BJ (cell line): ENCODE measurements at regions not wholly inside any gene's neighbourhood (a gene's known extent, or its start where the extent isn't known, plus 50 kb on each side); places are given as distances from the start of the nearest gene placed in this dataset.

ENCODE experiments used
- CTCF ChIA-PET: fragments of 350-600 bp; formaldehyde crosslinking; extraction: SDS; loops from one replicate; lab custom pipeline; 2021; ENCODE audit warnings: antibody characterized with exemption, inconsistent platforms; lab: Yijun Ruan, JAX
- POLR2A ChIA-PET: fragments of 300-600 bp; sonication (Branson Sonifier 250); formaldehyde crosslinking; extraction: SDS; loops from one replicate; lab custom pipeline; 2021; ENCODE audit warnings: antibody characterized with exemption; lab: Charles Lee
- DNase-seq: peaks from one replicate; pipeline ENCODE4 v3.0.0-alpha.2; 2011; ENCODE audit warnings: low read depth
- H3K27me3 ChIP-seq: 2 replicates; pipeline ENCODE4 v1.6.0; 2011; ENCODE audit warnings: low read length; ENCODE audit not compliant: control insufficient read depth, insufficient read depth
- H3K36me3 ChIP-seq: 2 replicates; pipeline ENCODE4 v1.5.1; 2011; ENCODE audit warnings: low read length; ENCODE audit not compliant: control insufficient read depth, insufficient read depth
- H3K4me3 ChIP-seq: 2 replicates; pipeline ENCODE4 v1.5.1; 2011; ENCODE audit warnings: low read depth, mild to moderate bottlenecking, control low read depth, low read length
- TF ChIP-seq, protein P1 (sequence below): IDR thresholded peaks from 2 replicates; pipeline ENCODE4 v1.5.1; 2011; ENCODE audit warnings: low read depth, mild to moderate bottlenecking, control low read depth, inconsistent platforms, low read length, moderate library complexity; ENCODE audit not compliant: insufficient read depth

DNA sequence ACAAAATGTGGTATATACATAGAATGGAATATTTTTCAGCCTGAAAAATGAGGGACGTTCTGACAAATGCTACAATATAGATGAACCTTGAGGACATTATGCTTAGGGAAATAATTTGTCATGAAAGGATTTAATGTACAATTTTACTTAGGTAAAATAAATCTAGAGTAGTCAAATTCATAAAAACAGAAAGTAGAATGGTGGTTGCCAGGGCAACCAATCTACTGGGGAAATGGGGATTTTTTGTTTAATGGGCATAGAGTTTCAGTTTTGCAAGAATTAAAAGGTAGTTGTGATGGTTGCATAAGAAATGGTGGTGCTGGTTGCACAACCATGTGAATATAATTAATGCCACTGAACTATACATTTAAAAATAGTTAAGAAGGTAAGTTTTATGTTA, 296.0 kb upstream of the SP4 start:
- TF ChIP-seq, protein P1, sequence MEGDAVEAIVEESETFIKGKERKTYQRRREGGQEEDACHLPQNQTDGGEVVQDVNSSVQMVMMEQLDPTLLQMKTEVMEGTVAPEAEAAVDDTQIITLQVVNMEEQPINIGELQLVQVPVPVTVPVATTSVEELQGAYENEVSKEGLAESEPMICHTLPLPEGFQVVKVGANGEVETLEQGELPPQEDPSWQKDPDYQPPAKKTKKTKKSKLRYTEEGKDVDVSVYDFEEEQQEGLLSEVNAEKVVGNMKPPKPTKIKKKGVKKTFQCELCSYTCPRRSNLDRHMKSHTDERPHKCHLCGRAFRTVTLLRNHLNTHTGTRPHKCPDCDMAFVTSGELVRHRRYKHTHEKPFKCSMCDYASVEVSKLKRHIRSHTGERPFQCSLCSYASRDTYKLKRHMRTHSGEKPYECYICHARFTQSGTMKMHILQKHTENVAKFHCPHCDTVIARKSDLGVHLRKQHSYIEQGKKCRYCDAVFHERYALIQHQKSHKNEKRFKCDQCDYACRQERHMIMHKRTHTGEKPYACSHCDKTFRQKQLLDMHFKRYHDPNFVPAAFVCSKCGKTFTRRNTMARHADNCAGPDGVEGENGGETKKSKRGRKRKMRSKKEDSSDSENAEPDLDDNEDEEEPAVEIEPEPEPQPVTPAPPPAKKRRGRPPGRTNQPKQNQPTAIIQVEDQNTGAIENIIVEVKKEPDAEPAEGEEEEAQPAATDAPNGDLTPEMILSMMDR: no peak
- CTCF ChIA-PET: no interaction called here
- Histone ChIP-seq H3K27me3 (no peaks in the 10 kb centered on the region), H3K36me3 (no peaks in the 10 kb centered on the region), H3K4me3 (no peak overlapping the region)
- POLR2A ChIA-PET: no interaction called here
- DNase-seq: no peak

DNA sequence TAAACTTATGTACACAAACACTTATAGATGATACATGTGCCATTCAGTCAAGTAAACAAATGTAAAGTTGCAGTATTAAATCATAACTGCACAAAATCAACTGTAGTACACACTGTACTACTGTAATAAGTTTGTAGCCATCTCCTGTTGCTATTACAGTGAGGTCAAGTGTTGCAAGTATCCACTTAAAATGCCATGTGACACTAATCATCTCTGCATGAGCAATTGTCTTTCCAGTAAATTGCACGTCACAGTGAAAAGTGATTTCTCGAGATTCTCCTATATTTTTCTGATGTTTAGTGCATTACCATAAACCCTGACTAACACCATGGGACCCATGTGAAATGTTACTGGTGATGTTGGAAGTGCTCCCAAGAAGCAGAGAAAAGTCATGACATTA, 293.3 kb upstream of the SP4 start:
- H3K27me3 ChIP-seq: no peaks in the 10 kb centered on the region
- POLR2A ChIA-PET: no interaction called here
- H3K4me3 ChIP-seq: no peak overlapping the region
- CTCF ChIA-PET: no interaction called here
- no peaks in the 10 kb centered on the region for H3K36me3 ChIP-seq
- DNase-seq: no peak
- TF ChIP-seq, protein P1: no peak

DNA sequence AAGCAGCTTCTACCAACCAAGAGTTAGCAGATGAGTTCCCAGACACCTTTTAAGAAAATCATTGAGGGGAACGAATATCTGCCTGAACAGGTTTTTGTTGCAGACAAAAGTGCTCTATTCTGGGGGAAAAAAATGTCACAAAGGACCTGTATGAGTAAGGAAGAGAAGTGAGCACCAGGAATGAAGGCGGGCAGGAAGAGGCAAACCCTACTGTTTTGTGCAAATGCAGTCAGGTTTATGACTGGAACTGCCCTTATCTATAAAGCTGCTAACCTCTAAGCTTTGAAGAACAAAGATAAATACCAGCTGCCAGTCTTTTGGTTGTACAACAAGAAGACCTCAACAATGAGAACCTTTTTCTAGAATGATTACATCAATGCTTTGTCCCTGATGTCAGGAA, 292.4 kb upstream of the SP4 start:
- Histone ChIP-seq H3K4me3 (no peak overlapping the region), H3K27me3 (no peaks in the 10 kb centered on the region), H3K36me3 (no peaks in the 10 kb centered on the region)
- TF ChIP-seq, protein P1: no peak
- no peak for DNase-seq
- ChIA-PET CTCF (no interaction called here), POLR2A (no interaction called here)

DNA sequence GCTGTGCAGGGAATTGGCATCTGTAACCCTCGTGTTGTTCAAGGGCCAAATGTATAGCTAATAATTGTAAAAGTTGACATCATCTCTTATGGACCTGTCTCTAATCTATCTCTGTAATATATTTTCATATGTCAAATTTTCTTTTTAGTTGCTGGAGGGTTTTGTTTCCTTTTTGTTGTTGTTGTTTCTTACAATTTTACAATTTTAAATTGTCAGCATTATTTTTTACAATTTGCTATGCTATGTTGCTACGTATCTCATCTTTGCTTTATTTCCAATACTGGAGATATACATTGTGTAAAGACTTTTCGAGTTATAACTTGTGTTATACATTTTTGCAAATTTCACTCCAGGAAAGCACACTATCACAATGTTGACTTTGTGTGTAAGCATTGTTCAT, 290.2 kb upstream of the SP4 start:
- DNase-seq: no peak
- no peaks in the 10 kb centered on the region for H3K27me3 ChIP-seq
- H3K4me3 ChIP-seq: no peak overlapping the region
- TF ChIP-seq, protein P1: no peak
- no peaks in the 10 kb centered on the region for H3K36me3 ChIP-seq
- ChIA-PET POLR2A (no interaction called here), CTCF (no interaction called here)

DNA sequence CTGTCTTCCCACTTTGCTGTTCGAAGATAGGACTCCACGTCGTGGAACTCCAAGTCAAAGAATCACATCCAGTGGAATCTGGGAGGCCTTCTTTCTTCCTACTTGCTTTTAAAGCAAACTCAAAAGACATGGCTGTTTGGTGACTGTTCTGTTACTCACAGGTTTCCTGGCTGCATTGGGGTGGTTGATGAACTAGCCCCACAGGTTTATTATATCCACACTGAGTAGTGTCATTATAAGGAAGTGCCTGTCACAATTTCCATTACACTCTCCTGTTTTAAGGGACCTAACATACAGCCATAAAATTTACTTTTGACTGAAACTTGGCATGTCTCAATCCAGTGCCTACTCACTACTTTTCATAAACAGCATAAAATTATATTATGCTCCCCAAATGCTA, 287.3 kb upstream of the SP4 start:
- Histone ChIP-seq H3K4me3 (no peak overlapping the region), H3K36me3 (no peaks in the 10 kb centered on the region), H3K27me3 (no peaks in the 10 kb centered on the region)
- ChIA-PET POLR2A (no interaction called here), CTCF (no interaction called here)
- TF ChIP-seq, protein P1: no peak
- DNase-seq: no peak
